NB4 (cell line): ENCODE measurements at regions not wholly inside any gene's neighbourhood (a gene's known extent, or its start where the extent isn't known, plus 50 kb on each side); places are given as distances from the start of the nearest gene placed in this dataset.

Experiments
- CTCF ChIP-seq: IDR thresholded peaks from one replicate; pipeline ENCODE4 v1.5.1; 2012; ENCODE audit warnings: low read depth, low read length
- POLR2A ChIP-seq: IDR thresholded peaks from 2 replicates; pipeline ENCODE4 v1.6.1; 2011; ENCODE audit warnings: mild to moderate bottlenecking; ENCODE audit not compliant: insufficient read length; ENCODE audit errors: extremely low read depth

GRCh38 chr1:238738892-238739291 is 647.5 kb upstream of the CHRM3 start:
- TF ChIP-seq POLR2A (no peak), CTCF (no peak)
